Kidney epithelial cell (primary cell): ENCODE measurements at regions not wholly inside any gene's neighbourhood (a gene's known extent, or its start where the extent isn't known, plus 50 kb on each side); places are given as distances from the start of the nearest gene placed in this dataset.

Source experiments
- DNase-seq: peaks from one replicate; pipeline ENCODE4 v3.0.0-alpha.2; 2010; ENCODE audit warnings: low read depth
- H3K27me3 ChIP-seq: 2 replicates; pipeline ENCODE4 v1.6.0; 2011; ENCODE audit warnings: low read length; ENCODE audit not compliant: control insufficient read depth, insufficient read depth
- H3K36me3 ChIP-seq: 2 replicates; pipeline ENCODE4 v1.5.1; 2011; ENCODE audit warnings: low read length; ENCODE audit not compliant: control insufficient read depth, insufficient read depth
- H3K4me3 ChIP-seq: 2 replicates; pipeline ENCODE4 v1.5.1; 2011; ENCODE audit warnings: low read depth, mild to moderate bottlenecking, control low read depth, low read length
- TF ChIP-seq, protein P1 (sequence below): IDR thresholded peaks from 2 replicates; pipeline ENCODE4 v1.5.1; 2011; ENCODE audit warnings: mild to moderate bottlenecking, moderate library complexity, low read length, control low read depth, inconsistent platforms; ENCODE audit not compliant: insufficient read depth, poor library complexity, severe bottlenecking

DNA sequence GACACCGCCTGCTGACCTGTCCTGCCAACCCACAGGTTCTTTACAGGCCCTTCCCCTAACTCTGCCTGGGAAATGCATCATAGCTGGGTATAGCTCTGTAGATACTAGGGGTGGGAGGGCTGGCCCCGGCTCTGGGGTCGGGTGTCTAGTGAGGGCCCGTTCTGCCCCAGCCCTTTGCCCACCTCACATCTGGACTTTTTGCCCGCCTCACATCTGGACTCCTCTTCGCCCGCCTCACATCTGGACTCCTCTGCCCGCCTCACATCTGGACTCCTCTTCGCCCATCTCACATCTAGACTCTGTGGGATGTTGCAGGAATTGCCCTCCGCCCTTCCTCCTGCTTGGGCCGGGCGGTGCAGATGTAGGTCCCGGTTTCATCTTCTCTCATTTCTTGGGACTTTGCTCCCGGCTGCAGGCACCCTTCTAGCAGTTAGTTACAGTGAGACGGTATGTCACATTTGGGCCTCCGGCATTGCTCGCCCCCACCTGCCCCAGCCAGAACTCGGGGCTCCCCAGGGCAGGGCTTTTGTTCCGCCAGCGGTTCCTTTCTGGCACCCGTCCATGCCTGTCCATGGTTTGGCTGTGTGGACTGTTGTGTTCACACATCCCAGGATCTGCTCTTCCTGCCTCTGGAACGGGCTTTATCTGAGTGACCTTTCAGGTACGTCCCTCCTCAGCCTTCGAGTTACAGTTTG, 1153.7 kb downstream of the BRD1 start:
- Histone ChIP-seq H3K4me3 (no peak overlapping the region), H3K27me3 (no peaks in the 10 kb centered on the region), H3K36me3 (no peaks in the 10 kb centered on the region)
- TF ChIP-seq, protein P1, sequence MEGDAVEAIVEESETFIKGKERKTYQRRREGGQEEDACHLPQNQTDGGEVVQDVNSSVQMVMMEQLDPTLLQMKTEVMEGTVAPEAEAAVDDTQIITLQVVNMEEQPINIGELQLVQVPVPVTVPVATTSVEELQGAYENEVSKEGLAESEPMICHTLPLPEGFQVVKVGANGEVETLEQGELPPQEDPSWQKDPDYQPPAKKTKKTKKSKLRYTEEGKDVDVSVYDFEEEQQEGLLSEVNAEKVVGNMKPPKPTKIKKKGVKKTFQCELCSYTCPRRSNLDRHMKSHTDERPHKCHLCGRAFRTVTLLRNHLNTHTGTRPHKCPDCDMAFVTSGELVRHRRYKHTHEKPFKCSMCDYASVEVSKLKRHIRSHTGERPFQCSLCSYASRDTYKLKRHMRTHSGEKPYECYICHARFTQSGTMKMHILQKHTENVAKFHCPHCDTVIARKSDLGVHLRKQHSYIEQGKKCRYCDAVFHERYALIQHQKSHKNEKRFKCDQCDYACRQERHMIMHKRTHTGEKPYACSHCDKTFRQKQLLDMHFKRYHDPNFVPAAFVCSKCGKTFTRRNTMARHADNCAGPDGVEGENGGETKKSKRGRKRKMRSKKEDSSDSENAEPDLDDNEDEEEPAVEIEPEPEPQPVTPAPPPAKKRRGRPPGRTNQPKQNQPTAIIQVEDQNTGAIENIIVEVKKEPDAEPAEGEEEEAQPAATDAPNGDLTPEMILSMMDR = no peak
- DNase-seq = no peak

DNA sequence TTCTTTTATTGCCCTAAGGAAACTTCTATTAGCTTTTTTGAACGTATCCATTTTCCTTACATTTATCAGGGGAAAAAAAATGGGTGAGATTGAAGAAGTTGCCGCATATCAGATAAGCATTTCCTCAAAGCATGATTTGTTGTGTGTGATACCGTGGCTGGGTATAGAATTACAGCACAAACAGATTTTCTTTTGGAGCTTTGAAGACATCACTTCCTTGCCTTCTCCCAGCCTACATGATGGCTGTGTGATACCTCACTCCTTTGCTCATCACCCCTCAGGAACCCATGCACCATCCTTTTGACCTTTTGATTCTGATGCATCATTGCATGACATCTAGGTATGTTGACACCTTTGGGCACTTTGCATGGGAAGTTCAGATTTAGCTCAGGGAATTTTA, 1155.3 kb downstream of the BRD1 start:
- DNase-seq = no peak
- TF ChIP-seq, protein P1 = no peak
- Histone ChIP-seq H3K27me3 (no peaks in the 10 kb centered on the region), H3K4me3 (no peak overlapping the region), H3K36me3 (no peaks in the 10 kb centered on the region)

DNA sequence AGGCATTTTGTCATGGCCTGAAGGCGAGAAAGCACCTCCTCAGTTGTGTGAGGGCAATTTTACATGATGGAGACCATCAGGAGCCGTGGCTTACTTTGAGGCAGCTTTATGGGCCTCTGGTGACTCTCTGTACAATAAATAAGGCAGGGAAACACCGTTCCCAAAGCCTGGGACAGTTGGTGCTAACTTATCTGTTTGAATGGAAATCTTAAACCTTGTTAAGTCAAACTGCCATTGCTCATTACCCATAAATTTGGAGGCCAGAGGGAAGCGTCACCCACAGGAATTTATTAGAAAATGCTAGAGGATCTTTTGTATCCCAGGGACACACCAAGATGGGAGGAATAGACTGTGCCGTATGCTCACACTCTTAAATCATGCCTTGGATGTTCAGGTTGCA, 1156.9 kb downstream of the BRD1 start:
- Histone ChIP-seq H3K4me3 (no peak overlapping the region), H3K27me3 (no peaks in the 10 kb centered on the region), H3K36me3 (no peaks in the 10 kb centered on the region)
- DNase-seq = no peak
- TF ChIP-seq, protein P1 = no peak

DNA sequence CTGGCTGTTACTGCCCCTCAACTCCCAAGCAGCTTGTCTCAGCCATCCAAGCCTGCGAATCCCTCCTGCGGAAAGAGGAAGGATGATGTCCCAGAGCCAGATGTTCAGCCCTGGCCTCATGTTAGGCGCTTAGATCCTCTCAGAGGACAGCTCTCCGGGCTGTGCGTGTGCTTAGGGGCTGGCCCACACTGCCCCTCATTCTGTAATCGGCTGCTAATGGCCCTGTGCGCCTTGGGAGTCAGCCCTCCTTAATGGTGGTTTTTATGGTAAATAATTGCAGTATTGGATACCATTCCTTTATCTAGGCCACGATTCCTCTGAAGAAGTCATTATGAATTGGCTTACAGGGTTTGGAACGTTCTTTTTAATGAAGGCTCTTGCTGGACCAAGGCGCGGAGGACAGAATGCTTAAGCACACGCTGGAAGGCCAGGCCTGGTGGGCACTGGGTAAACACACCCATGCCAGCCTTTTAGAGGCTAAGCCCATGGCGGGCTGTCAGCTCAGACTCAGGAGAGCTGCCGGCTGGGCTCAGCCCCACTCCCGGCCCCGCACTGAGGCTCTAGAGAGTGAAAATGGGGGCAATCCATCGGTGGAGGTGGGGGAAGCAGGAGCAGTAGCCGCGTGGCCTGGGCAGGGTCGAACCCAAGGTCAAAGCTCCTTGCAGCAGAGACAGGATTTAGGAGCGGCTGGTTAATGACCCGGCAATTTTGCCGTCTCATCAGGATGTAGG, 1157.5 kb downstream of the BRD1 start:
- H3K27me3 ChIP-seq = no peaks in the 10 kb centered on the region
- TF ChIP-seq, protein P1 = no peak
- no peaks in the 10 kb centered on the region for H3K36me3 ChIP-seq
- no peak for DNase-seq
- no peak overlapping the region for H3K4me3 ChIP-seq

DNA sequence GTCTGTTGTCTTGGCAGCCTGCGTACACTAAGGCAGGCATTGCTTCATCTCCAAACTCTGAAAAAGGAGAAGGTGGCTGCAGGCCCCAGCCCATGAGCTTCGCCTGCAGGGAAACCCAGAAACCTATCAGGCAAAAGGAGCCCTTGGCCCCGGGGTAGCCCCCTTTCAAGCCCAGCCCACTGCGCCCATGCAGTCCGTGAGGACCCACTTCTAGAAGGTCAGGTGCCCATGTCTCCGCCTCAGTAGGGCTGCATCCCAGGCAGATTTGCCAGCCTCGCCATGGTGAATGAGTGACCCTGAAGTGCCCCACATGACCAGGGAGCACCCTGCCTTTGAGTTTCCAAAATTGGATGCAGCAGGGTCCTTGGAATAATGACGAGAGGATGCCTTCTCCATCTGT, 1158.4 kb downstream of the BRD1 start:
- DNase-seq = no peak
- TF ChIP-seq, protein P1 = no peak
- Histone ChIP-seq H3K4me3 (no peak overlapping the region), H3K36me3 (no peaks in the 10 kb centered on the region), H3K27me3 (no peaks in the 10 kb centered on the region)
